Esophagus muscularis mucosa (tissue), 4 donors: ENCODE measurements at regions not wholly inside any gene's neighbourhood (a gene's known extent, or its start where the extent isn't known, plus 50 kb on each side); places are given as distances from the start of the nearest gene placed in this dataset.
"Not testable (repeated sequence)": the region's sequence is repeated elsewhere in the genome, so short reads cannot be mapped to it uniquely, and the experiment has no call there.

ENCODE experiments used
- DNase-seq: peaks from one replicate; pipeline ENCODE4 v3.0.0-alpha.2; 2017; ENCODE audit errors: extremely low spot score
- H3K27ac ChIP-seq, 4 donors: fragments of 200-600 bp; sonication (generic); replicated peaks in 1 of 4; 1 replicate in 3 of 4; 2 replicates in 1 of 4; pipeline ENCODE4 v1.5.1; 2016 to 2019; ENCODE audit warnings: mild to moderate bottlenecking in 1 of 4
- H3K27me3 ChIP-seq, 4 donors: fragments of 200-600 bp; sonication (generic); one replicate each; pipeline versions ENCODE4 v1.5.1 to v1.6.0; 2016 to 2019
- H3K36me3 ChIP-seq, 4 donors: fragments of 200-600 bp; sonication (generic); one replicate each; pipeline ENCODE4 v1.5.1; 2016 to 2019
- H3K4me1 ChIP-seq, 4 donors: fragments of 200-600 bp; sonication (generic); one replicate each; pipeline ENCODE4 v1.5.1; 2016 to 2019
- H3K4me3 ChIP-seq, 4 donors: fragments of 200-600 bp; sonication (generic); 1 replicate in 2 of 4; 2 replicates in 2 of 4; pipeline ENCODE4 v1.5.1; 2016 to 2019; ENCODE audit warnings: mild to moderate bottlenecking in 4 of 4, moderate library complexity in 1 of 4
- H3K9me3 ChIP-seq, 4 donors: fragments of 200-600 bp; sonication (generic); 1 replicate in 3 of 4; 2 replicates in 1 of 4; pipeline ENCODE4 v1.5.1; 2016 to 2019
- CTCF ChIP-seq, 3 experiments: fragments of 200-600 bp in 2 of 3; fragments of 450-650 bp in 1 of 3; sonication (generic) in 2 of 3; IDR thresholded peaks; one replicate each; pipeline ENCODE4 v1.5.1; 2017 to 2019; ENCODE audit warnings: antibody characterized with exemption in 3 of 3, mild to moderate bottlenecking in 2 of 3, moderate library complexity in 1 of 3
- EP300 ChIP-seq: sonication (generic); formaldehyde crosslinking; IDR thresholded peaks from one replicate; pipeline ENCODE4 v1.6.1; 2017; ENCODE audit warnings: antibody characterized with exemption
- POLR2A ChIP-seq: fragments of 450-650 bp; IDR thresholded peaks from one replicate; pipeline ENCODE4 v1.6.1; 2017; ENCODE audit warnings: antibody characterized with exemption, moderate library complexity, mild to moderate bottlenecking, low read depth
- POLR2AphosphoS5 ChIP-seq, 2 donors: sonication (generic); formaldehyde crosslinking; IDR thresholded peaks; one replicate each; pipeline ENCODE4 v1.6.1; 2017; ENCODE audit warnings: antibody characterized with exemption in 2 of 2
- WGBS: methylation state at CpG from one replicate; pipeline ENCODE4 v1.1.5; 2018; 5-methylcytosine and 5-hydroxymethylcytosine counted together
- intact Hi-C: fragments of 100-400 bp; cut with DNase I; formaldehyde crosslinking; loops from one replicate; pipeline ENCODE4 v1.15.1; 2023

- Histone ChIP-seq H3K9me3 (no peaks in the 10 kb centered on the region), H3K36me3 (no peaks in the 10 kb centered on the region), H3K27ac (no peak overlapping the region), H3K27me3 (no peaks in the 10 kb centered on the region), H3K4me1 (no peaks in the 10 kb centered on the region), H3K4me3 (no peak overlapping the region)
- DNase-seq: no peak
- TF ChIP-seq CTCF (IDR thresholded peaks at IDR 0.05): no peak
- TF ChIP-seq POLR2A: no peak
- no peak for TF ChIP-seq POLR2AphosphoS5 (IDR thresholded peaks at IDR 0.05)
- no peak for TF ChIP-seq EP300
- intact Hi-C loops: no loop called here
- 97% methylated on average over 6 of the region's 6 CpGs for WGBS
Observed at GRCh38 chr12:42030588-42030987, 114.1 kb downstream of the GXYLT1 start.

- no peak overlapping the region for H3K27ac ChIP-seq
- no peak for TF ChIP-seq EP300
- no peak for TF ChIP-seq CTCF (IDR thresholded peaks at IDR 0.05)
- TF ChIP-seq POLR2A: no peak
- TF ChIP-seq POLR2AphosphoS5 (IDR thresholded peaks at IDR 0.05): no peak
- H3K9me3 ChIP-seq: no peaks in the 10 kb centered on the region
- no peaks in the 10 kb centered on the region for H3K36me3 ChIP-seq
- DNase-seq: no peak
- no peak overlapping the region for H3K4me3 ChIP-seq
- 88% methylated on average over 5 of the region's 5 CpGs for WGBS
- H3K27me3 ChIP-seq: no peaks in the 10 kb centered on the region
- intact Hi-C loops: no loop called here
- H3K4me1 ChIP-seq: peaks cover 6 to 9% (median 8%) of the 10 kb centered on the region in 4 donors
Observed at GRCh38 chr12:42027546-42027945, 117.1 kb downstream of the GXYLT1 start.

- Histone ChIP-seq H3K27me3 (no peaks in the 10 kb centered on the region), H3K36me3 (no peaks in the 10 kb centered on the region), H3K9me3 (no peaks in the 10 kb centered on the region), H3K4me3 (peak overlapping the region in 3 of 4 donors; percentile 44 to 59 (median 49)), H3K27ac (no peak overlapping the region), H3K4me1 (peaks cover 7 to 12% (median 10%) of the 10 kb centered on the region in 4 donors)
- no peak for DNase-seq
- WGBS: 30% methylated on average over 3 of the region's 3 CpGs
- no peak for TF ChIP-seq EP300
- TF ChIP-seq CTCF (IDR thresholded peaks at IDR 0.05): no peak
- no peak for TF ChIP-seq POLR2A
- TF ChIP-seq POLR2AphosphoS5 (IDR thresholded peaks at IDR 0.05): no peak
- intact Hi-C loops: loop anchor here (2.0 to 5.0 kb wide), 3 partner anchors 340 to 1082 kb away; no protein-coding TSS in a partner anchor
Observed at GRCh38 chr12:42024495-42024830, 120.2 kb downstream of the GXYLT1 start.

- no peak for TF ChIP-seq EP300
- TF ChIP-seq POLR2AphosphoS5 (IDR thresholded peaks at IDR 0.05): peak in 1 of 2 donors; percentile 45
- no peak for TF ChIP-seq POLR2A
- TF ChIP-seq CTCF (IDR thresholded peaks at IDR 0.05): peak; percentile 84 to 96 (median 90)
- DNase-seq: peak; percentile 92
- H3K27ac ChIP-seq: no peak overlapping the region
- peaks cover 7 to 12% (median 10%) of the 10 kb centered on the region in 4 donors for H3K4me1 ChIP-seq
- 16% methylated on average over 19 of the region's 25 CpGs for WGBS
- H3K27me3 ChIP-seq: no peaks in the 10 kb centered on the region
- no peaks in the 10 kb centered on the region for H3K36me3 ChIP-seq
- intact Hi-C loops: loop anchor here (2.0 to 5.0 kb wide), 3 partner anchors 339 to 1082 kb away; no protein-coding TSS in a partner anchor
- peak overlapping the region; percentile 41 to 59 (median 46) for H3K4me3 ChIP-seq
- no peaks in the 10 kb centered on the region for H3K9me3 ChIP-seq
Observed at GRCh38 chr12:42023733-42024494, 120.8 kb downstream of the GXYLT1 start.

GRCh38 chr12:42021937-42022336, 122.7 kb downstream of the GXYLT1 start:
- peaks cover 7 to 12% (median 10%) of the 10 kb centered on the region in 4 donors for H3K4me1 ChIP-seq
- DNase-seq: peak; percentile 89
- H3K27me3 ChIP-seq, H3K9me3 ChIP-seq, H3K27ac ChIP-seq, H3K36me3 ChIP-seq, H3K4me3 ChIP-seq: not testable (repeated sequence)
- intact Hi-C loops: loop anchor here (5.0 kb wide), 1 partner anchor 1080 kb away; no protein-coding TSS in a partner anchor
- WGBS: 93% methylated on average over 9 of the region's 9 CpGs
